Upper lobe of left lung (tissue), 6 donors: ENCODE measurements at regions not wholly inside any gene's neighbourhood (a gene's known extent, or its start where the extent isn't known, plus 50 kb on each side); places are given as distances from the start of the nearest gene placed in this dataset.

Experiments used
- ATAC-seq, 2 donors: fragments of 200-7000 bp; cut with Tn5 transposase; one replicate each; pipeline ENCODE4 v1.9.1; 2022; ENCODE audit warnings: mild to moderate bottlenecking in 2 of 2, moderate library complexity in 2 of 2; ENCODE audit not compliant: low FRiP score in 2 of 2
- DNase-seq, 2 donors: peaks; one replicate each; pipeline ENCODE4 v3.0.0-alpha.2; 2019 to 2020
- H3K27ac ChIP-seq, 4 donors: fragments of 200-600 bp; sonication (generic); one replicate each; pipeline ENCODE4 v1.5.1; 2016 to 2019
- H3K27me3 ChIP-seq, 4 donors: fragments of 200-600 bp; sonication (generic); one replicate each; pipeline ENCODE4 v1.5.1; 2017 to 2019
- H3K36me3 ChIP-seq, 4 donors: fragments of 200-600 bp; sonication (generic); one replicate each; pipeline ENCODE4 v1.5.1; 2016 to 2019
- H3K4me1 ChIP-seq, 4 donors: fragments of 200-600 bp; sonication (generic); one replicate each; pipeline ENCODE4 v1.5.1; 2018 to 2019
- H3K4me3 ChIP-seq, 4 donors: fragments of 200-600 bp; sonication (generic); one replicate each; pipeline ENCODE4 v1.5.1; 2017 to 2019; ENCODE audit warnings: mild to moderate bottlenecking in 2 of 4, moderate library complexity in 1 of 4
- H3K9me3 ChIP-seq, 4 donors: fragments of 200-600 bp; sonication (generic); one replicate each; pipeline ENCODE4 v1.5.1; 2018 to 2019
- CTCF ChIP-seq, 6 experiments: fragments of 450-650 bp in 4 of 6; fragments of 200-600 bp in 2 of 6; sonication (generic) in 2 of 6; IDR thresholded peaks; one replicate each; pipeline ENCODE4 v1.5.1; 2016 to 2019; ENCODE audit warnings: antibody characterized with exemption in 6 of 6
- EP300 ChIP-seq, 4 donors: sonication (generic); formaldehyde crosslinking; IDR thresholded peaks; one replicate each; pipeline ENCODE4 v1.5.1; 2017; ENCODE audit warnings: antibody characterized with exemption in 4 of 4, control low read depth in 2 of 4
- POLR2A ChIP-seq, 4 donors: fragments of 450-650 bp; IDR thresholded peaks; one replicate each; pipeline ENCODE4 v1.5.1; 2016 to 2017; ENCODE audit warnings: antibody characterized with exemption in 4 of 4, mild to moderate bottlenecking in 2 of 4
- POLR2AphosphoS5 ChIP-seq, 2 donors: sonication (generic); formaldehyde crosslinking; IDR thresholded peaks; one replicate each; pipeline ENCODE4 v1.5.1; 2017; ENCODE audit warnings: antibody characterized with exemption in 2 of 2
- WGBS, 2 donors: methylation state at CpG; one replicate each; pipeline ENCODE4 v1.1.5; 2017 to 2018; 5-methylcytosine and 5-hydroxymethylcytosine counted together
- donor health status: DM: no; HTN: no; CAD: no; lungs with moderate emphysema.
- donor health status: DM: no; HTN: yes; CAD: no; lungs with severe emphysema.

GRCh38 chrX:109880629-109881028 is 122.3 kb upstream of the TMEM164 start:
- H3K27me3 ChIP-seq = no peaks in the 10 kb centered on the region
- H3K9me3 ChIP-seq = no peaks in the 10 kb centered on the region
- 53 to 80% methylated on average over 2 of the region's 2 CpGs for WGBS, 2 donors
- no peak overlapping the region for H3K27ac ChIP-seq
- no peaks in the 10 kb centered on the region for H3K4me1 ChIP-seq
- peak in 1 of 2 donors; percentile 38 for ATAC-seq
- peak in 1 of 2 donors; percentile 54 for DNase-seq
- no peak overlapping the region for H3K4me3 ChIP-seq
- no peak for TF ChIP-seq EP300 (IDR thresholded peaks at IDR 0.05)
- TF ChIP-seq POLR2A (IDR thresholded peaks at IDR 0.05) = no peak
- TF ChIP-seq CTCF (IDR thresholded peaks at IDR 0.05) = no peak
- TF ChIP-seq POLR2AphosphoS5 (IDR thresholded peaks at IDR 0.05) = no peak
- H3K36me3 ChIP-seq = no peaks in the 10 kb centered on the region

GRCh38 chrX:109886122-109886761 is 116.7 kb upstream of the TMEM164 start:
- DNase-seq = peak in 1 of 2 donors; percentile 48
- WGBS, 2 donors = 39 to 42% methylated on average over 3 to 4 of the region's 4 CpGs
- Histone ChIP-seq H3K27ac (no peak overlapping the region), H3K4me1 (peaks cover 0 to 14% (median 2%) of the 10 kb centered on the region in 4 donors), H3K9me3 (no peaks in the 10 kb centered on the region), H3K36me3 (no peaks in the 10 kb centered on the region), H3K4me3 (no peak overlapping the region), H3K27me3 (no peaks in the 10 kb centered on the region)
- TF ChIP-seq POLR2A (IDR thresholded peaks at IDR 0.05) = no peak
- no peak for TF ChIP-seq EP300 (IDR thresholded peaks at IDR 0.05)
- TF ChIP-seq POLR2AphosphoS5 (IDR thresholded peaks at IDR 0.05) = no peak
- peak; percentile 40 to 72 (median 62) for TF ChIP-seq CTCF (IDR thresholded peaks at IDR 0.05)
- peak in 1 of 2 donors; percentile 69 for ATAC-seq

GRCh38 chrX:109889289-109890006 is 113.5 kb upstream of the TMEM164 start:
- TF ChIP-seq POLR2AphosphoS5 (IDR thresholded peaks at IDR 0.05) (no peak), CTCF (IDR thresholded peaks at IDR 0.05) (peak in 1 of 6 experiments; percentile 14)
- 47 to 54% methylated on average over 4 of the region's 4 CpGs for WGBS, 2 donors
- Histone ChIP-seq H3K27ac (peak overlapping the region in 3 of 4 donors; percentile 24 to 56 (median 35)), H3K4me3 (no peak overlapping the region), H3K36me3 (no peaks in the 10 kb centered on the region), H3K9me3 (no peaks in the 10 kb centered on the region), H3K27me3 (no peaks in the 10 kb centered on the region), H3K4me1 (peaks cover 0 to 14% (median 2%) of the 10 kb centered on the region in 4 donors)
- ATAC-seq = peak; percentile 68 to 76
- peak in 1 of 2 donors; percentile 24 for DNase-seq

GRCh38 chrX:109890300-109890699 is 112.6 kb upstream of the TMEM164 start:
- Histone ChIP-seq H3K27me3 (no peaks in the 10 kb centered on the region), H3K4me3 (no peak overlapping the region), H3K27ac (no peak overlapping the region), H3K9me3 (no peaks in the 10 kb centered on the region), H3K4me1 (peaks cover 0 to 14% (median 2%) of the 10 kb centered on the region in 4 donors), H3K36me3 (no peaks in the 10 kb centered on the region)
- DNase-seq = no peak
- TF ChIP-seq CTCF (IDR thresholded peaks at IDR 0.05) = no peak
- no peak for TF ChIP-seq EP300 (IDR thresholded peaks at IDR 0.05)
- no peak for TF ChIP-seq POLR2A (IDR thresholded peaks at IDR 0.05)
- no peak for TF ChIP-seq POLR2AphosphoS5 (IDR thresholded peaks at IDR 0.05)
- 76 to 90% methylated on average over 2 to 3 of the region's 3 CpGs for WGBS, 2 donors
- ATAC-seq = no peak
